TTC549 (cell line): ENCODE measurements at regions not wholly inside any gene's neighbourhood (a gene's known extent, or its start where the extent isn't known, plus 50 kb on each side); places are given as distances from the start of the nearest gene placed in this dataset.
A peak's percentile ranks its signal among the peaks of the same experiment; 100 is the strongest.

Source experiments
- FAIRE-seq: peaks from 2 replicates; lab custom pipeline; 2012; peaks lifted over from hg19 to GRCh38; lab: Jason Lieb, UNC

GRCh38 chr7:25557379-25557917 lies 329.2 kb upstream of the NPVF start:
- no peak for FAIRE-seq

- FAIRE-seq, result peak; percentile 97
These were observed 329.6 kb upstream of the NPVF start for GRCh38 chr7:25557930-25558329.

GRCh38 chr7:25558605-25559004 lies 330.3 kb upstream of the NPVF start:
- no peak for FAIRE-seq

GRCh38 chr7:25559581-25560367 lies 331.5 kb upstream of the NPVF start:
- no peak for FAIRE-seq

- FAIRE-seq, result no peak
These were observed 334.4 kb upstream of the NPVF start for GRCh38 chr7:25562673-25563182.

GRCh38 chr7:25565002-25565401 lies 336.7 kb upstream of the NPVF start:
- FAIRE-seq, result no peak

GRCh38 chr7:25565949-25566348 lies 337.7 kb upstream of the NPVF start:
- peak; percentile 97 for FAIRE-seq

GRCh38 chr7:25567430-25567829 lies 339.1 kb upstream of the NPVF start:
- FAIRE-seq, result no peak

GRCh38 chr7:25569765-25570164 lies 341.5 kb upstream of the NPVF start:
- no peak for FAIRE-seq

GRCh38 chr7:25572423-25572822 lies 344.1 kb upstream of the NPVF start:
- no peak for FAIRE-seq

- no peak for FAIRE-seq
These were observed 346.5 kb upstream of the NPVF start for GRCh38 chr7:25574828-25575227.

GRCh38 chr7:25575634-25576033 lies 347.3 kb upstream of the NPVF start:
- FAIRE-seq, result no peak

- no peak for FAIRE-seq
These were observed 350.9 kb upstream of the NPVF start for GRCh38 chr7:25578991-25579777.

GRCh38 chr7:25579778-25580075 lies 351.4 kb upstream of the NPVF start:
- FAIRE-seq, result no peak

- no peak for FAIRE-seq
These were observed 351.9 kb upstream of the NPVF start for GRCh38 chr7:25580141-25580540.

GRCh38 chr7:25583621-25584020 lies 355.3 kb upstream of the NPVF start:
- FAIRE-seq, result no peak

GRCh38 chr7:25584112-25584938 lies 356.0 kb upstream of the NPVF start:
- FAIRE-seq, result no peak

GRCh38 chr7:25586513-25586912 lies 358.2 kb upstream of the NPVF start:
- no peak for FAIRE-seq

- FAIRE-seq, result no peak
These were observed 365.8 kb upstream of the NPVF start for GRCh38 chr7:25594122-25594521.

- no peak for FAIRE-seq
These were observed 366.4 kb upstream of the NPVF start for GRCh38 chr7:25594728-25595127.

GRCh38 chr7:25595996-25596395 lies 367.7 kb upstream of the NPVF start:
- FAIRE-seq, result no peak

GRCh38 chr7:25596443-25596842 lies 368.2 kb upstream of the NPVF start:
- FAIRE-seq, result no peak

- no peak for FAIRE-seq
These were observed 369.7 kb upstream of the NPVF start for GRCh38 chr7:25597946-25598345.
